Ovary (tissue), 3 donors: ENCODE measurements at regions not wholly inside any gene's neighbourhood (a gene's known extent, or its start where the extent isn't known, plus 50 kb on each side); places are given as distances from the start of the nearest gene placed in this dataset.

Experiments used
- EP300 ChIP-seq: sonication (generic); formaldehyde crosslinking; IDR thresholded peaks from one replicate; pipeline ENCODE4 v1.6.1; 2017; ENCODE audit warnings: antibody characterized with exemption
- POLR2A ChIP-seq: fragments of 450-650 bp; IDR thresholded peaks from one replicate; pipeline ENCODE4 v1.6.1; 2017; ENCODE audit warnings: antibody characterized with exemption, mild to moderate bottlenecking, moderate library complexity
- TF ChIP-seq, protein P1 (sequence below), 3 donors: fragments of 450-650 bp in 2 of 3; fragments of 200-600 bp in 1 of 3; IDR thresholded peaks; one replicate each; pipeline versions ENCODE4 v1.5.1 to v1.8.0; 2016 to 2022; ENCODE audit warnings: antibody characterized with exemption in 3 of 3, mild to moderate bottlenecking in 1 of 3
- donor health status: DM: no; HTN: no; CAD: no.

GRCh38 chr9:134983074-134983473 lies 65.4 kb upstream of the FCN1 start:
- TF ChIP-seq, protein P1, sequence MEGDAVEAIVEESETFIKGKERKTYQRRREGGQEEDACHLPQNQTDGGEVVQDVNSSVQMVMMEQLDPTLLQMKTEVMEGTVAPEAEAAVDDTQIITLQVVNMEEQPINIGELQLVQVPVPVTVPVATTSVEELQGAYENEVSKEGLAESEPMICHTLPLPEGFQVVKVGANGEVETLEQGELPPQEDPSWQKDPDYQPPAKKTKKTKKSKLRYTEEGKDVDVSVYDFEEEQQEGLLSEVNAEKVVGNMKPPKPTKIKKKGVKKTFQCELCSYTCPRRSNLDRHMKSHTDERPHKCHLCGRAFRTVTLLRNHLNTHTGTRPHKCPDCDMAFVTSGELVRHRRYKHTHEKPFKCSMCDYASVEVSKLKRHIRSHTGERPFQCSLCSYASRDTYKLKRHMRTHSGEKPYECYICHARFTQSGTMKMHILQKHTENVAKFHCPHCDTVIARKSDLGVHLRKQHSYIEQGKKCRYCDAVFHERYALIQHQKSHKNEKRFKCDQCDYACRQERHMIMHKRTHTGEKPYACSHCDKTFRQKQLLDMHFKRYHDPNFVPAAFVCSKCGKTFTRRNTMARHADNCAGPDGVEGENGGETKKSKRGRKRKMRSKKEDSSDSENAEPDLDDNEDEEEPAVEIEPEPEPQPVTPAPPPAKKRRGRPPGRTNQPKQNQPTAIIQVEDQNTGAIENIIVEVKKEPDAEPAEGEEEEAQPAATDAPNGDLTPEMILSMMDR (IDR thresholded peaks at IDR 0.05), result no peak
- TF ChIP-seq POLR2A, result no peak
- TF ChIP-seq EP300, result no peak
